ENCODE measurements at regions not wholly inside any gene's neighbourhood (a gene's known extent, or its start where the extent isn't known, plus 50 kb on each side); places are given as distances from the start of the nearest gene placed in this dataset.

- intact Hi-C loops (cut with micrococcal nuclease; ENCODE audit: unreplicated experiment), result no loop called here
- ChIA-PET POLR2A (no interaction called here), CTCF (no interaction called here)
- ATAC-seq, result no peak
- no peak for TF ChIP-seq POLR2AphosphoS5 (IDR thresholded peaks at IDR 0.05; ENCODE audit: low read depth, low read length)
- no peak for TF ChIP-seq SIN3A (IDR thresholded peaks at IDR 0.05; ENCODE audit: borderline replicate concordance, insufficient read depth, low read depth, low read length)
- TF ChIP-seq TCF7L2 (IDR thresholded peaks at IDR 0.05; ENCODE audit: low read depth, low read length), result no peak
- TF ChIP-seq REST (IDR thresholded peaks at IDR 0.05; ENCODE audit: insufficient read depth in 1 of 2, low read depth in 2 of 2, low read length in 1 of 2), result no peak
- TF ChIP-seq CTCF (IDR thresholded peaks at IDR 0.05), result no peak
- DNase-seq (ENCODE audit: low read depth, low spot score), result no peak
- Histone ChIP-seq H3K27me3 (ENCODE audit: control insufficient read depth, insufficient read depth, low read length) (peaks cover 3% of the 10 kb centered on the region; the same call in 1 of the 2 replicates), H3K27ac (ENCODE audit: low read length) (no peak overlapping the region), H3K4me1 (ENCODE audit: control insufficient read depth, insufficient read depth, low read length) (no peaks in the 10 kb centered on the region), H3K4me3 (ENCODE audit: low read depth in 2 of 2, low read length in 2 of 2) (no peak overlapping the region), H3K9me3 (ENCODE audit: control insufficient read depth, insufficient read depth, low read depth, low read length) (no peaks in the 10 kb centered on the region), H3K36me3 (ENCODE audit: control insufficient read depth, insufficient read depth, low read length) (no peaks in the 10 kb centered on the region)
- no TSS peak for BruUV-seq (replicated peaks)
- in situ Hi-C loops (cut with HindIII; ENCODE audit: low pct_unique_long_range_greater_than_20kb, low sequenced_read_pairs), result no loop called here
Observed at GRCh38 chr11:109957601-109958000, 135.6 kb upstream of the ZC3H12C start.

- ChIA-PET CTCF (interaction anchor here (0.6 kb wide), 1 partner anchor 1892 kb away, joined by 9 read pairs; no protein-coding TSS in a partner anchor), POLR2A (no interaction called here)
- no peak for ATAC-seq
- Histone ChIP-seq H3K36me3 (ENCODE audit: control insufficient read depth, insufficient read depth, low read length) (no peaks in the 10 kb centered on the region), H3K4me1 (ENCODE audit: control insufficient read depth, insufficient read depth, low read length) (no peaks in the 10 kb centered on the region), H3K27me3 (ENCODE audit: control insufficient read depth, insufficient read depth, low read length) (peaks cover 3% of the 10 kb centered on the region; the same call in 1 of the 2 replicates), H3K27ac (ENCODE audit: low read length) (no peak overlapping the region), H3K9me3 (ENCODE audit: control insufficient read depth, insufficient read depth, low read depth, low read length) (no peaks in the 10 kb centered on the region), H3K4me3 (ENCODE audit: low read depth in 2 of 2, low read length in 2 of 2) (no peak overlapping the region)
- no peak for TF ChIP-seq CTCF (IDR thresholded peaks at IDR 0.05)
- TF ChIP-seq REST (IDR thresholded peaks at IDR 0.05; ENCODE audit: insufficient read depth in 1 of 2, low read depth in 2 of 2, low read length in 1 of 2), result no peak
- no peak for TF ChIP-seq SIN3A (IDR thresholded peaks at IDR 0.05; ENCODE audit: borderline replicate concordance, insufficient read depth, low read depth, low read length)
- TF ChIP-seq TCF7L2 (IDR thresholded peaks at IDR 0.05; ENCODE audit: low read depth, low read length), result no peak
- no peak for TF ChIP-seq POLR2AphosphoS5 (IDR thresholded peaks at IDR 0.05; ENCODE audit: low read depth, low read length)
- DNase-seq (ENCODE audit: low read depth, low spot score), result no peak
- in situ Hi-C loops (cut with HindIII; ENCODE audit: low pct_unique_long_range_greater_than_20kb, low sequenced_read_pairs), result no loop called here
- no TSS peak for BruUV-seq (replicated peaks)
- intact Hi-C loops (cut with micrococcal nuclease; ENCODE audit: unreplicated experiment), result no loop called here
Observed at GRCh38 chr11:109958131-109958820, 134.9 kb upstream of the ZC3H12C start.

Data from Panc1 (cell line).